Cardiac fibroblast (primary cell): ENCODE measurements at regions not wholly inside any gene's neighbourhood (a gene's known extent, or its start where the extent isn't known, plus 50 kb on each side); places are given as distances from the start of the nearest gene placed in this dataset.
"Not testable (repeated sequence)": the region's sequence is repeated elsewhere in the genome, so short reads cannot be mapped to it uniquely, and the experiment has no call there.

ENCODE experiments used
- DNase-seq, 2 donors: peaks; one replicate each; pipeline versions ENCODE4 v3.0.0 to v3.0.0-alpha.2; 2010; ENCODE audit warnings: low read depth in 2 of 2
- H3K4me3 ChIP-seq, 2 donors: replicated peaks in 1 of 2; 1 replicate in 1 of 2; 2 replicates in 1 of 2; pipeline ENCODE4 v1.5.1; 2011; ENCODE audit warnings: low read depth in 2 of 2, low read length in 2 of 2, mild to moderate bottlenecking in 2 of 2, moderate library complexity in 1 of 2
- TF ChIP-seq, protein P1 (sequence below): IDR thresholded peaks from one replicate; pipeline ENCODE4 v1.5.1; 2011; ENCODE audit warnings: low read depth, mild to moderate bottlenecking, low read length, inconsistent platforms

DNA sequence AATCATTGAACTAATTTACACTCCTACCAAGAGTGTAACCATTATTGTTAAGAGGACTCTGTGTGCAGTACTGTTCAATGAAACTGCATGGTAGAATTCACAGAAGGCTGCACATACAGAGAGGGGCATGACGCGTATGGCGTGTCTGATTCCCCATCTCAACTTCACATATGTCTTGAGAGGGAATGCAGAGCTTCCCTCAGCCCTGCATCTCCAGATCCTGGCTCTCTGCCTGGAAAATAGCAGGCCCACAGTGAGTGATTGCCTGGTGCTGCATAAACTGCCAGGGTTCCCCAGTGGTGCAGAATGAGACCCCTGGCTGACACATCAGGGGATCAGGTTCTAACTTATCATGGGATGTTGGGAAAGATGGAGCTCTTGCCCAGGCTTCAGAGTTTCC is 260.2 kb upstream of the ISX start:
- TF ChIP-seq, protein P1, sequence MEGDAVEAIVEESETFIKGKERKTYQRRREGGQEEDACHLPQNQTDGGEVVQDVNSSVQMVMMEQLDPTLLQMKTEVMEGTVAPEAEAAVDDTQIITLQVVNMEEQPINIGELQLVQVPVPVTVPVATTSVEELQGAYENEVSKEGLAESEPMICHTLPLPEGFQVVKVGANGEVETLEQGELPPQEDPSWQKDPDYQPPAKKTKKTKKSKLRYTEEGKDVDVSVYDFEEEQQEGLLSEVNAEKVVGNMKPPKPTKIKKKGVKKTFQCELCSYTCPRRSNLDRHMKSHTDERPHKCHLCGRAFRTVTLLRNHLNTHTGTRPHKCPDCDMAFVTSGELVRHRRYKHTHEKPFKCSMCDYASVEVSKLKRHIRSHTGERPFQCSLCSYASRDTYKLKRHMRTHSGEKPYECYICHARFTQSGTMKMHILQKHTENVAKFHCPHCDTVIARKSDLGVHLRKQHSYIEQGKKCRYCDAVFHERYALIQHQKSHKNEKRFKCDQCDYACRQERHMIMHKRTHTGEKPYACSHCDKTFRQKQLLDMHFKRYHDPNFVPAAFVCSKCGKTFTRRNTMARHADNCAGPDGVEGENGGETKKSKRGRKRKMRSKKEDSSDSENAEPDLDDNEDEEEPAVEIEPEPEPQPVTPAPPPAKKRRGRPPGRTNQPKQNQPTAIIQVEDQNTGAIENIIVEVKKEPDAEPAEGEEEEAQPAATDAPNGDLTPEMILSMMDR: no peak
- H3K4me3 ChIP-seq: no peak overlapping the region
- DNase-seq: no peak

DNA sequence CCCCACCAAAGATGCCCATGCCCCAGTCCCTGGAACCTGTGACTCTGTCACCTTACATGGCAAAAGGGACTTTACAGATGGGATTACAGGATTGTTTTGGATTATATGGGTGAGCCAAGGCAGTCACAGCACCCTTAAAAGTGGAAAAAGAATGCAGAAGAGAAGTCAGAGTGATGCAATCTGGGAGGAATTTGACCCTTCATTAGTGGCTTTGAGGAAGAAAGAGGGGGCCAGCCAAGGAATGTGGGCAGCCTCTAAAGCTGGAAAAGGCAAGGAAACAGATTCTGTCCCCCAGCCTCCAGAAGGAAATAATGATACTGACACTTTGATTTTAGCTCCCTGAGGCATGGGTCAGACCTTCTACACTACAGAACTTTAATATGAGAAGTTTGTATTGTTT is 257.3 kb upstream of the ISX start:
- TF ChIP-seq, protein P1: no peak
- no peak for DNase-seq
- H3K4me3 ChIP-seq: no peak overlapping the region

DNA sequence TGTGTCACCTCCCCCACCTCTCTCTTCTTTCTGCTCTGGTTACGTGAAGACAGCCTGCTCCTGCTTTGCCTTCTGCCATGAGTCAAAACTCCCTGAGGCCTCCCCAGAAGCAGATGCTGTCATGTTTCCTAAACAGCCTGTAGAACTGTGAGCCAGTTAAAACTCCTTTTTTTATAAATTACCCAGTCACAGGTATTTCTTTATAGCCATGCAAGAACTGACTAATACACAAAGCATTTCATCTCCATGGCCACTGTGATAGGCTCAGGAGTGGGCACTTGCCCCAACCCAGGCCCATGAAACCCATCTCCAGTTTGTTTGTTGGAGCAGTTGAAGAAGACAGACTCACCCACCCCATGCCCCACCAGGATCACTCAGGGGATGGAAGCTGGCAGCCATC is 253.3 kb upstream of the ISX start:
- no peak for DNase-seq
- H3K4me3 ChIP-seq: no peak overlapping the region
- TF ChIP-seq, protein P1: no peak

DNA sequence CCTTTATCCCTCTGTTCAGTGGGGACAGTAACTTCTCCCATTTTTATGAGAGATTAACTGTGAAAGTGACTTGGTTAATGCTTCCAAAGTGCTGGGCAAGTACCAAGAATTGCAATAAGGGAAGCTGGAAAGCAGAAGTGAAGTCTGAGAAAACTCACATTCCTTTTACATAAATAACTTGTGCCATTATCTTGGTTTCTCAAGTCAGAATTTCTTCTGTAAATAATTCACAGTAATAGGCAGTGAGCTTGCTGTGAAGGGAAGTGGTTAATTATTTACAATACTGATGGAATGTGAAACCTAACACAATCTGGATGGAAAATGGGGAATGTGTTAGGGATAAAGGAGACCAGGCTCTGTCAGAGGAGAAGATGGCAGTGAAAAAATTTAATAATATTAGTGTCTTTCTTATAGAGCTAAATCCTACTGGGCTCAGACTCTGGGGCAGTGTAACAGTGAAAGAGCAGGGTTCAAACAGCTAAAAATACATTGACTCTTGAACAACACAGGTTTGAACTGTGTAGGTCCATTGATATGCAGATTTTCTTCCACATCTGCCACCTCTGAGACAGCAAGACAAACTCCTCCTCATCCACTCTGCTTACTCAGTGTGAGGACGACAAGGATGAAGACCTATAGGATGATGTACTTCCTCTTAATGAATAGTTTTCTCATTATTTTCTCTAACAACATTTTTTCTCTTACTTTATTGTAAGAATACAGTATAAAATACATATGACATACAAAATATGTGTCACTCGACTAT is 251.5 kb upstream of the ISX start:
- no peak for DNase-seq
- TF ChIP-seq, protein P1: no peak
- no peak overlapping the region for H3K4me3 ChIP-seq

DNA sequence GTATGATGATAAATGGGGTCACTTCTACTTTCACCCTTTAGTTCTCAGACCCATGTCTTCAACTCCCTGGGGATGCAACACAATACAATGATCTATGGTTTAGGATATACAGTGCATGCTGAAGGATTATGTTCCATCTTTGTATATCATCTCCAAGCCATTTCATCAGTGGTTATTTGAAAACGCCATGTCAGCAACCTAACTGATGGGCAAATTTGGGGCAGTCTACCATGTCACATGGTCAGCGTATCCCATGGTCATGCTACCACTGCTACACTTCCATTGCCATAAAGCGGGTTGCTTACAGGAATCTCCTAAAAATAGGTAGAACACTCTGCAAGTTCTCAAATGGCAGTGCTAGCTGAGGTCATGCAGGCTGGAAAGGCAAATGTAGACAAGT is 236.5 kb upstream of the ISX start:
- TF ChIP-seq, protein P1: no peak
- no peak overlapping the region for H3K4me3 ChIP-seq
- DNase-seq: no peak

DNA sequence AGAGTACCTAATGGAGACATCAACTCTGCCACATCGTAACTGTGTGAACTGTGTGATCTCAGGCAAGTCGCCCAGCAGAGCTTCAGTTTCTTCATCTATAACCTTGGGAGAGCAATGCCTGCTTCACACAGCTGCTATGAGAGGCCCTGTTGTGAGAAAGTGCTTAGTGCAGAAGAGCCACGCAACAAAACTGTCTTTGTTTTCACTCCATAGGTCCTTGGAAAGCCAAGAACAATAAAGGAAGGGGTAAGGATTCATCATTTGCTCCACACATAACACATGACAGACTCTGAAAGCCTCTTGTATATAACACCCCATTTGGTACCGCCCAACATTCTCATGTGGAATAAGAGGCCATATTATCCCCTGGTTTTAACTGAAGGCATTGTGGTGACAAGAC is 231.9 kb upstream of the ISX start:
- no peak for DNase-seq
- TF ChIP-seq, protein P1: no peak

DNA sequence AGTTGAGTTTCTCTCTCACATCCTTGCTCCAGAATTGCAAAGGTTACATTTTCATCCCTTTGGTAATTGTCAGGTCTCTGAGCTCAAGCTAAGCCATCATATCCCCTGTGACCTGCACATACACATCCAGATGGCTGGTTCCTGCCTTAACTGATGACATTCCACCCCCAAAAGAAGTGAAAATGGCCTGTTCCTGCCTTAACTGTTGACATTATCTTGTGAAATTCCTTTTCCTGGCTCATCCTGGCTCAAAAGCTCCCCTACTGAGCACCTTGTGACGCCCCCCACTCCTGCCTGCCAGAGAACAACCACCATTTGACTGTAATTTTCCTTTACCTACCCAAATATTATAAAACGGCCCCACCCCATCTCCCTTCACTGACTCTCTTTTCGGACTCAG is 231.4 kb upstream of the ISX start:
- not testable (repeated sequence) for DNase-seq, H3K4me3 ChIP-seq

More for the DNA sequence above, 231.9 kb upstream of the ISX start:
- no peak overlapping the region for H3K4me3 ChIP-seq
